Loucy (cell line): ENCODE measurements at regions not wholly inside any gene's neighbourhood (a gene's known extent, or its start where the extent isn't known, plus 50 kb on each side); places are given as distances from the start of the nearest gene placed in this dataset.
"Not testable (repeated sequence)": the region's sequence is repeated elsewhere in the genome, so short reads cannot be mapped to it uniquely, and the experiment has no call there.

ENCODE experiments used
- H2AFZ ChIP-seq: fragments of 200-600 bp; sonication (generic); 2 replicates; pipeline ENCODE4 v1.6.0; 2016; ENCODE audit warnings: antibody characterized with exemption, mild to moderate bottlenecking, low read length, moderate library complexity
- H3F3A ChIP-seq: fragments of 200-600 bp; 2 replicates; pipeline ENCODE4 v1.6.0; 2016; ENCODE audit warnings: antibody characterized with exemption, low read depth, mild to moderate bottlenecking
- H3K27me3 ChIP-seq: fragments of 200-600 bp; sonication (generic); 2 replicates; pipeline ENCODE4 v1.6.1; 2014; ENCODE audit warnings: low read length, mild to moderate bottlenecking; ENCODE audit not compliant: insufficient read depth, poor library complexity, severe bottlenecking
- H3K36me3 ChIP-seq: fragments of 200-600 bp; sonication (generic); 2 replicates; pipeline ENCODE4 v1.6.1; 2016; ENCODE audit warnings: low read length; ENCODE audit not compliant: insufficient read depth
- H3K4me1 ChIP-seq: fragments of 200-600 bp; sonication (generic); 2 replicates; pipeline ENCODE4 v1.5.1; 2014; ENCODE audit warnings: low read length, mild to moderate bottlenecking; ENCODE audit not compliant: insufficient read depth, poor library complexity, severe bottlenecking
- H3K4me2 ChIP-seq: fragments of 200-600 bp; sonication (generic); 2 replicates; pipeline ENCODE4 v1.6.0; 2014; ENCODE audit warnings: antibody characterized with exemption, low read length, low read depth, mild to moderate bottlenecking; ENCODE audit not compliant: poor library complexity, severe bottlenecking
- H3K4me3 ChIP-seq: fragments of 200-600 bp; sonication (generic); 2 replicates; pipeline ENCODE4 v1.5.1; 2014; ENCODE audit warnings: low read length, mild to moderate bottlenecking, mixed read lengths; ENCODE audit not compliant: poor library complexity, severe bottlenecking
- H3K79me2 ChIP-seq: fragments of 200-600 bp; sonication (generic); 2 replicates; pipeline ENCODE4 v1.6.1; 2014; ENCODE audit warnings: low read length; ENCODE audit not compliant: insufficient read depth
- H3K9ac ChIP-seq: fragments of 200-600 bp; sonication (generic); 2 replicates; pipeline ENCODE4 v1.6.0; 2014; ENCODE audit warnings: mild to moderate bottlenecking, low read depth, low read length, moderate library complexity; ENCODE audit not compliant: poor library complexity, severe bottlenecking
- H3K9me2 ChIP-seq: fragments of 200-600 bp; sonication (generic); replicated peaks from 2 replicates; pipeline ENCODE4 v1.6.1; 2016; ENCODE audit warnings: low read depth, low read length, mixed read lengths
- H3K9me3 ChIP-seq: fragments of 200-600 bp; sonication (generic); 2 replicates; pipeline ENCODE4 v1.6.1; 2014; ENCODE audit warnings: mild to moderate bottlenecking, antibody characterized with exemption, low read length, low read depth; ENCODE audit not compliant: insufficient read depth
- H4K20me1 ChIP-seq: fragments of 200-600 bp; sonication (generic); 2 replicates; pipeline ENCODE4 v1.6.0; 2014; ENCODE audit warnings: antibody characterized with exemption, low read length, mild to moderate bottlenecking; ENCODE audit not compliant: insufficient read depth, poor library complexity, severe bottlenecking
- CTCF ChIP-seq: fragments of 200-600 bp; sonication (generic); conservative IDR thresholded peaks from 2 replicates; pipeline ENCODE4 v1.5.1; 2014; ENCODE audit warnings: mild to moderate bottlenecking, antibody characterized with exemption, low read length
- EZH2phosphoT487 ChIP-seq: fragments of 200-600 bp; IDR thresholded peaks from 2 replicates; pipeline ENCODE4 v1.6.1; 2018; ENCODE audit warnings: antibody characterized with exemption, mild to moderate bottlenecking, moderate library complexity, borderline replicate concordance

GRCh38 chr11:103736315-103737036 lies 300.0 kb upstream of the DDI1 start:
- Histone ChIP-seq H3K9ac (no peak overlapping the region), H2AFZ (no peak overlapping the region), H3F3A (no peaks in the 10 kb centered on the region), H3K27me3 (no peaks in the 10 kb centered on the region), H3K36me3 (no peaks in the 10 kb centered on the region), H3K4me2 (no peak overlapping the region), H3K9me2 (no peaks in the 10 kb centered on the region), H3K9me3 (no peaks in the 10 kb centered on the region), H3K79me2 (no peaks in the 10 kb centered on the region), H3K4me3 (no peak overlapping the region), H3K4me1 (no peaks in the 10 kb centered on the region), H4K20me1 (no peaks in the 10 kb centered on the region)
- TF ChIP-seq CTCF (no peak), EZH2phosphoT487 (no peak)

DNA sequence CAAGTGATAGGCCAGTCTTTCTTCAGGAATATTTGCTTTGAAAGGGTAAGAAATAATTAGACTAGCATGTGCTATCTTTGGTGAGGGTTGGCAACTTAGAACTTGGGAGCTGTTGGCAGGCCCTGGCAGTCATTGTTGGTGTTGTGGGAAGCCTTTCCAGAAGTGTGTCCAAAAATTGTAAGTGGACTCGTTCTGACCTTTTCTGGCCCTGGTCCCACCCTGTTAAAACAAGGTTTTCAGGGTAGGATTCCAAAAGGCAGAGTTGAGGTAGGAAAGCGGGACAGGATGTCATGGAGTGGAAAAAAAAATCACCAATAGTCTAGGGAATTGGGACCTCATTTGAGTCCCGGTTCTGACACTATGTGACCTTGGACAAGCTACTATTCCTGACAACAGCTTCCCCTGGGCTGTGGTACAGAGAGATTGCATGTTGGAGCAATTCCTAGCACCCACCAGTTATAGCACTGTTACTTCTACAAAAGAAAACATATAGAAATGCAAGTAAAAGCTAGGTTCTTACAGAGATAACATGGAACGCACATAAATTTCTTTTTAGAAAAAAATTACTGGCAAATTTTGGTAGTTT lies 299.3 kb upstream of the DDI1 start:
- TF ChIP-seq CTCF (no peak), EZH2phosphoT487 (no peak)
- no peaks in the 10 kb centered on the region for H3K9me2 ChIP-seq
- no peaks in the 10 kb centered on the region for H3K79me2 ChIP-seq
- H3K9me3 ChIP-seq = no peaks in the 10 kb centered on the region
- no peaks in the 10 kb centered on the region for H4K20me1 ChIP-seq
- H3K4me3 ChIP-seq = no peak overlapping the region
- no peak overlapping the region for H3K9ac ChIP-seq
- H3K4me1 ChIP-seq = no peaks in the 10 kb centered on the region
- H3F3A ChIP-seq = no peaks in the 10 kb centered on the region
- H3K4me2 ChIP-seq = no peak overlapping the region
- H3K36me3 ChIP-seq = no peaks in the 10 kb centered on the region
- H3K27me3 ChIP-seq = no peaks in the 10 kb centered on the region
- no peak overlapping the region for H2AFZ ChIP-seq

DNA sequence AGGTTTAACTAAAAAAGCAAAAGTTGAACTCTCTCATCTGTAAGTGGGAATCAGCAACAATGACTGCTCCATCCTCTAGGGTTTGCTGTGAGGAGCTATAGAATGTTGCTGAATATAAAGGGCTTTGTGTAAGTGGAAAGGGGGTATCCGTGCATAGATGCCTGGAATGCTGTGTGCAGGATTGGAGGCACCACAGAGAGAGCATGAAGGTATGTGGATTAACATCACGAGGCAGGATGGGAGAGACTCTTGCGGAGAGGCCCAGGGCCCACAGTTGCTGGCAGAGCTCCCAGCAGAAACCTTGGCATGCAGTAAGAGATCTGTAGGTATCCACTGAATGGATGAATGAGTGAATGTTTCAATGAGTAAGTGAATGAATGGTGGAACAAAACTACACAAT lies 298.7 kb upstream of the DDI1 start:
- Histone ChIP-seq H2AFZ (no peak overlapping the region), H3K9ac (no peak overlapping the region), H3K4me1 (no peaks in the 10 kb centered on the region), H3F3A (no peaks in the 10 kb centered on the region), H4K20me1 (no peaks in the 10 kb centered on the region), H3K4me2 (no peak overlapping the region), H3K79me2 (no peaks in the 10 kb centered on the region), H3K4me3 (no peak overlapping the region), H3K27me3 (no peaks in the 10 kb centered on the region), H3K9me3 (no peaks in the 10 kb centered on the region), H3K9me2 (no peaks in the 10 kb centered on the region), H3K36me3 (no peaks in the 10 kb centered on the region)
- no peak for TF ChIP-seq CTCF

GRCh38 chr11:103739074-103739796 lies 297.2 kb upstream of the DDI1 start:
- H3K9me2 ChIP-seq, H3K27me3 ChIP-seq, H2AFZ ChIP-seq, H3K4me1 ChIP-seq, H4K20me1 ChIP-seq, H3K79me2 ChIP-seq, H3K4me2 ChIP-seq, H3K36me3 ChIP-seq, H3K4me3 ChIP-seq, H3K9me3 ChIP-seq, H3K9ac ChIP-seq, H3F3A ChIP-seq: not testable (repeated sequence)
